GM18951 (cell line): ENCODE measurements at regions not wholly inside any gene's neighbourhood (a gene's known extent, or its start where the extent isn't known, plus 50 kb on each side); places are given as distances from the start of the nearest gene placed in this dataset.
"Not testable (repeated sequence)": the region's sequence is repeated elsewhere in the genome, so short reads cannot be mapped to it uniquely, and the experiment has no call there.

Source experiments
- POLR2A ChIP-seq: IDR thresholded peaks from 4 replicates; pipeline ENCODE4 v1.6.1; 2011; ENCODE audit warnings: mild to moderate bottlenecking; ENCODE audit not compliant: insufficient read length, insufficient read depth; ENCODE audit errors: extremely low read depth
- in situ Hi-C: fragments of 300-500 bp; cut with MboI; formaldehyde crosslinking; loops from one replicate; pipeline ENCODE4 v1.12.0; 2022; ENCODE audit warnings: low sequenced_read_pairs, mixed read lengths, inconsistent platforms; ENCODE audit not compliant: unreplicated experiment

GRCh38 chr6:152811785-152812184 lies 61.2 kb downstream of the VIP start:
- no peak for TF ChIP-seq POLR2A
- in situ Hi-C loops: no loop called here

GRCh38 chr6:152815230-152815872 lies 64.8 kb downstream of the VIP start:
- in situ Hi-C loops: no loop called here

GRCh38 chr6:152816055-152816454 lies 65.5 kb downstream of the VIP start:
- TF ChIP-seq POLR2A: no peak
- in situ Hi-C loops: no loop called here

More at GRCh38 chr6:152815230-152815872, 64.8 kb downstream of the VIP start:
- TF ChIP-seq POLR2A: no peak

- in situ Hi-C loops: no loop called here
- no peak for TF ChIP-seq POLR2A
These were observed 70.9 kb downstream of the VIP start for GRCh38 chr6:152821525-152821924.

GRCh38 chr6:152824666-152825065 lies 74.1 kb downstream of the VIP start:
- in situ Hi-C loops: no loop called here
- no peak for TF ChIP-seq POLR2A

- in situ Hi-C loops: no loop called here
- TF ChIP-seq POLR2A: no peak
These were observed 77.8 kb downstream of the VIP start for GRCh38 chr6:152828431-152828830.

- in situ Hi-C loops: not testable (repeated sequence)
These were observed 83.8 kb downstream of the VIP start for GRCh38 chr6:152834366-152834765.

GRCh38 chr6:152836523-152836922 lies 85.9 kb downstream of the VIP start:
- TF ChIP-seq POLR2A: no peak
- in situ Hi-C loops: no loop called here

- TF ChIP-seq POLR2A: no peak
- in situ Hi-C loops: no loop called here
These were observed 94.8 kb downstream of the VIP start for GRCh38 chr6:152845421-152845820.

- in situ Hi-C loops: no loop called here
- no peak for TF ChIP-seq POLR2A
These were observed 96.2 kb downstream of the VIP start for GRCh38 chr6:152846825-152847224.

GRCh38 chr6:152848919-152849318 lies 98.3 kb downstream of the VIP start:
- in situ Hi-C loops: no loop called here
- no peak for TF ChIP-seq POLR2A

- no peak for TF ChIP-seq POLR2A
- in situ Hi-C loops: loop anchor here (10.0 kb wide), 2 partner anchors 91 to 171 kb away; no protein-coding TSS in a partner anchor
These were observed 103.6 kb downstream of the VIP start for GRCh38 chr6:152854086-152854795.

GRCh38 chr6:152858141-152858540 lies 107.5 kb downstream of the VIP start:
- no peak for TF ChIP-seq POLR2A
- in situ Hi-C loops: loop anchor here (10.0 kb wide), 2 partner anchors 87 to 167 kb away; no protein-coding TSS in a partner anchor

GRCh38 chr6:152859225-152859624 lies 108.6 kb downstream of the VIP start:
- no peak for TF ChIP-seq POLR2A
- in situ Hi-C loops: loop anchor here (10.0 kb wide), 2 partner anchors 86 to 166 kb away; no protein-coding TSS in a partner anchor
